ENCODE measurements at regions not wholly inside any gene's neighbourhood (a gene's known extent, or its start where the extent isn't known, plus 50 kb on each side); places are given as distances from the start of the nearest gene placed in this dataset.

DNA sequence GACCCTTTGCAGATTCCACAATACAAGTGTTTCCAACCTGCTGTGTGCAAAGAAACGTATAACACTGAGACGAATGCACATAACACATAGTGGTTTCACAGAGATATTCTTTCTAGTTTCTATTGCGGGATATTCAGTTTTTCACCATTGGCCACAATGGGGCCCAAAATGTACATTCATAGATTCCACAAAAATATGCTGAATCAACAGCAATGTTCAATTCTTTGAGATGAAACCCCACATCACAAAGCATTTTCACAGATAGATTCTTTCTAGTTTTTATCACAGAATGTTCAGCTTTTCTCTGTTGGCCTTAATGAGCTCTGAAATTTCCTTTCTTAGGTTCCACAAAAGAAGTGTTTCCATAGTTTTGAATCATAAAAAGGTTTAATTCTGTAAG, 2472.3 kb downstream of the TP53TG3F start:
- DNase-seq = no peak
